ENCODE measurements at regions not wholly inside any gene's neighbourhood (a gene's known extent, or its start where the extent isn't known, plus 50 kb on each side); places are given as distances from the start of the nearest gene placed in this dataset.

- Histone ChIP-seq H3K27ac (no peak overlapping the region), H3K27me3 (no peaks in the 10 kb centered on the region), H3K36me3 (no peaks in the 10 kb centered on the region), H3K4me1 (no peaks in the 10 kb centered on the region), H3K9me3 (no peaks in the 10 kb centered on the region), H3K4me3 (no peak overlapping the region)
- TF ChIP-seq POLR2A (IDR thresholded peaks at IDR 0.05) (no peak), EP300 (IDR thresholded peaks at IDR 0.05) (no peak)
- TF ChIP-seq, protein P1, sequence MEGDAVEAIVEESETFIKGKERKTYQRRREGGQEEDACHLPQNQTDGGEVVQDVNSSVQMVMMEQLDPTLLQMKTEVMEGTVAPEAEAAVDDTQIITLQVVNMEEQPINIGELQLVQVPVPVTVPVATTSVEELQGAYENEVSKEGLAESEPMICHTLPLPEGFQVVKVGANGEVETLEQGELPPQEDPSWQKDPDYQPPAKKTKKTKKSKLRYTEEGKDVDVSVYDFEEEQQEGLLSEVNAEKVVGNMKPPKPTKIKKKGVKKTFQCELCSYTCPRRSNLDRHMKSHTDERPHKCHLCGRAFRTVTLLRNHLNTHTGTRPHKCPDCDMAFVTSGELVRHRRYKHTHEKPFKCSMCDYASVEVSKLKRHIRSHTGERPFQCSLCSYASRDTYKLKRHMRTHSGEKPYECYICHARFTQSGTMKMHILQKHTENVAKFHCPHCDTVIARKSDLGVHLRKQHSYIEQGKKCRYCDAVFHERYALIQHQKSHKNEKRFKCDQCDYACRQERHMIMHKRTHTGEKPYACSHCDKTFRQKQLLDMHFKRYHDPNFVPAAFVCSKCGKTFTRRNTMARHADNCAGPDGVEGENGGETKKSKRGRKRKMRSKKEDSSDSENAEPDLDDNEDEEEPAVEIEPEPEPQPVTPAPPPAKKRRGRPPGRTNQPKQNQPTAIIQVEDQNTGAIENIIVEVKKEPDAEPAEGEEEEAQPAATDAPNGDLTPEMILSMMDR (IDR thresholded peaks at IDR 0.05), result no peak
- WGBS, 2 donors, result 49 to 51% methylated on average over 6 of the region's 6 CpGs
- DNase-seq (ENCODE audit: low spot score in 2 of 2), result no peak
These were observed 371.4 kb downstream of the SV2B start for GRCh38 chr15:91471468-91471867.

DNA sequence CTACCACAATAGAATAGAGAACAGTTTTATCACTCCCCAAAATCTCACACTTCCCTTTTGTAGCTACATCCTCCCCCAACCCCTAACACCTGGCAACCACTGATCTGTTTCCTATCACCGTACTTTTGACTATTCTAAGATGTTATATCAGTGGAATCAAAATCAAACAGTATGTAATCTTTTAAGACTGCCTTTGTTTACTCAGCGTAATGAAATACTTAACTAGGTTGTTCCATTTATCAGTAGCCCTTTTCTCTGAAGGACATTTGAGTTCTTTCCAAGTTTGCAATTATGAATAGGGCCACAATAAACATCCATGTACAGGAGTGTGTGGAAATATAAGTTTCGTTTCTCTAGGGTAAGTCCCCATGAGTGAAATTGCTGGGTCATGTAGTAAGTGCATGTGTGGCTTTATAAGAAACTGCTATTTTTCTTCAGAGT, 372.3 kb downstream of the SV2B start:
- WGBS, 2 donors, result 53 to 57% methylated on average over 3 of the region's 3 CpGs
- Histone ChIP-seq H3K36me3 (no peaks in the 10 kb centered on the region), H3K27me3 (no peaks in the 10 kb centered on the region), H3K9me3 (no peaks in the 10 kb centered on the region), H3K27ac (no peak overlapping the region), H3K4me3 (no peak overlapping the region), H3K4me1 (no peaks in the 10 kb centered on the region)
- DNase-seq (ENCODE audit: low spot score in 2 of 2), result no peak
- no peak for TF ChIP-seq POLR2A (IDR thresholded peaks at IDR 0.05)
- TF ChIP-seq, protein P1 (IDR thresholded peaks at IDR 0.05), result no peak
- TF ChIP-seq EP300 (IDR thresholded peaks at IDR 0.05), result no peak

DNA sequence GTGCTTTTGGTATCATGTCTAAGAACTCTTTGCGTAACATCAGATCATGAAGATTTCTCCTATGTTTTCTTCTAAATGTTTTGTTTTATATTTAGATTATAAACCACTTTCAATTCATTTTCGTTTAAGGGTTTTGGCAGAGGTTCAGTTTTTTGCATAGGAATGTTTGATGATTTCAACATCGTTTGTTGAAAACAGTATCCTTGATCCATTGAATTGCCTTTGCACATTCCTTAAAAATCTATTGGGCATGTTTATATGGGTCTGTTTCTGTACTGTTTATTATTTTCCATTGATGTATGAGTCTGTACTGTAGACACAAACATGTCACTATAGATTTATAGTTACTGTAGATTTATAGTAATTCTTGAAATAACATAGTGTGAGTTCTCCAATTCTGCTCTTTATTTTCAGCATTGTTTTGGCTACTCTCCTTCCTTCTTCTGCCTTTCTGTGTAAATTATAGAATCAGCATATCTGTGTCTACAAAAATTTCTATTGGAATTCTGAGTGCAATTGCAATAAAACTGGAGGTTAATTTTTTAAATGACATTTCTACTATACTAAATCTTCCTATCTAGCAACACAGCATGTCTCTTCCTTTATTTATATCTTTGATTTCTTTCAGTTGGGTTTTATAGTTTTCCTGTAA, 374.0 kb downstream of the SV2B start:
- no peaks in the 10 kb centered on the region for H3K27me3 ChIP-seq
- no peaks in the 10 kb centered on the region for H3K9me3 ChIP-seq
- no peak overlapping the region for H3K4me3 ChIP-seq
- no peak for DNase-seq (ENCODE audit: low spot score in 2 of 2)
- TF ChIP-seq EP300 (IDR thresholded peaks at IDR 0.05) (no peak), POLR2A (IDR thresholded peaks at IDR 0.05) (no peak)
- TF ChIP-seq, protein P1 (IDR thresholded peaks at IDR 0.05), result no peak
- WGBS, 2 donors, result 43 to 47% methylated on average over 3 of the region's 3 CpGs
- no peaks in the 10 kb centered on the region for H3K4me1 ChIP-seq
- no peaks in the 10 kb centered on the region for H3K36me3 ChIP-seq
- H3K27ac ChIP-seq, result no peak overlapping the region

- Histone ChIP-seq H3K27me3 (no peaks in the 10 kb centered on the region), H3K4me1 (no peaks in the 10 kb centered on the region), H3K4me3 (no peak overlapping the region), H3K36me3 (no peaks in the 10 kb centered on the region), H3K9me3 (no peaks in the 10 kb centered on the region), H3K27ac (no peak overlapping the region)
- DNase-seq (ENCODE audit: low spot score in 2 of 2), result no peak
- 85 to 86% methylated on average over 5 of the region's 5 CpGs for WGBS, 2 donors
- TF ChIP-seq POLR2A (IDR thresholded peaks at IDR 0.05), result no peak
- TF ChIP-seq, protein P1 (IDR thresholded peaks at IDR 0.05), result no peak
- TF ChIP-seq EP300 (IDR thresholded peaks at IDR 0.05), result no peak
These were observed 376.6 kb upstream of the SLCO3A1 start for GRCh38 chr15:91476861-91477260.

DNA sequence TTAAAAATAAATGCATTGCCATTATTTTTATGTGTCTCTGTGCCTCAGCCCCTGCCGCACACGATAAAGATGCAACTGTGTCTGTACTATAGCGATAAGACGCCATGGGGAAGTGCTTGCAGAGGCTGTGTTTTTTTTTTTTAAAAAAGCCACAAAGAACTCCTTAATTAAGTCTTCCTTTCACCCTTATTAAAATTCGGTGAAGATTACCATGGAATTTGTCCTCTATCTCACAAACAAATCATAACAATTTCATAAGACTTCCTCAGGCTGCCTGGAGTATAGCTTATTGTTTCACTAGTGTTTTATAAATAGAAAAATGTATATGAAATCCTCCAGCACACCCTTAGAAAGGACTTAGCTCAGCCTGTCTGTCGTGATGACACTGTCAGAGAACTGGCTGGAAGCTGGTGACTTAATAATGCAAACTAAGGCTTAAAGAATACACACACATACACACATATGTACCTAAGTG, 374.8 kb upstream of the SLCO3A1 start:
- Histone ChIP-seq H3K27me3 (no peaks in the 10 kb centered on the region), H3K4me1 (no peaks in the 10 kb centered on the region), H3K9me3 (no peaks in the 10 kb centered on the region), H3K36me3 (no peaks in the 10 kb centered on the region), H3K4me3 (no peak overlapping the region), H3K27ac (no peak overlapping the region)
- TF ChIP-seq, protein P1 (IDR thresholded peaks at IDR 0.05), result no peak
- TF ChIP-seq POLR2A (IDR thresholded peaks at IDR 0.05) (no peak), EP300 (IDR thresholded peaks at IDR 0.05) (no peak)
- DNase-seq (ENCODE audit: low spot score in 2 of 2), result no peak
- 53 to 54% methylated on average over 6 of the region's 6 CpGs for WGBS, 2 donors
